D341Med (cell line): ENCODE measurements at regions not wholly inside any gene's neighbourhood (a gene's known extent, or its start where the extent isn't known, plus 50 kb on each side); places are given as distances from the start of the nearest gene placed in this dataset.

Source experiments
- DNase-seq: peaks from one replicate; pipeline ENCODE4 v3.0.0; 2012; ENCODE audit warnings: low spot score

GRCh38 chr3:148023994-148024393 lies 614.8 kb downstream of the ZIC1 start:
- DNase-seq: no peak

GRCh38 chr3:148026009-148026588 lies 616.9 kb downstream of the ZIC1 start:
- no peak for DNase-seq

GRCh38 chr3:148030975-148031374 lies 621.8 kb downstream of the ZIC1 start:
- DNase-seq: no peak

- no peak for DNase-seq
Observed at GRCh38 chr3:148034353-148034752, 625.2 kb downstream of the ZIC1 start.

GRCh38 chr3:148036331-148036876 lies 627.2 kb downstream of the ZIC1 start:
- DNase-seq: no peak

GRCh38 chr3:148042663-148043445 lies 633.7 kb downstream of the ZIC1 start:
- DNase-seq: no peak

- DNase-seq: no peak
Observed at GRCh38 chr3:148044151-148044550, 635.0 kb downstream of the ZIC1 start.

GRCh38 chr3:148054999-148055398 lies 642.7 kb upstream of the AGTR1 start:
- no peak for DNase-seq

GRCh38 chr3:148062590-148062989 lies 635.1 kb upstream of the AGTR1 start:
- DNase-seq: no peak

- DNase-seq: no peak
Observed at GRCh38 chr3:148066802-148067201, 630.9 kb upstream of the AGTR1 start.

- no peak for DNase-seq
Observed at GRCh38 chr3:148068466-148068865, 629.2 kb upstream of the AGTR1 start.

- DNase-seq: no peak
Observed at GRCh38 chr3:148070041-148070440, 627.7 kb upstream of the AGTR1 start.

GRCh38 chr3:148073721-148074456 lies 623.8 kb upstream of the AGTR1 start:
- no peak for DNase-seq

- peak; percentile 14 for DNase-seq
Observed at GRCh38 chr3:148074946-148075345, 622.8 kb upstream of the AGTR1 start.

GRCh38 chr3:148075771-148076716 lies 621.7 kb upstream of the AGTR1 start:
- DNase-seq: peak; percentile 53

GRCh38 chr3:148077318-148077923 lies 620.3 kb upstream of the AGTR1 start:
- no peak for DNase-seq

GRCh38 chr3:148077965-148078364 lies 619.7 kb upstream of the AGTR1 start:
- DNase-seq: no peak

- no peak for DNase-seq
Observed at GRCh38 chr3:148078658-148079057, 619.0 kb upstream of the AGTR1 start.

- DNase-seq: no peak
Observed at GRCh38 chr3:148079370-148079769, 618.3 kb upstream of the AGTR1 start.

GRCh38 chr3:148081926-148082325 lies 615.8 kb upstream of the AGTR1 start:
- DNase-seq: no peak
